Kidney (tissue), 13 donors: ENCODE measurements at regions not wholly inside any gene's neighbourhood (a gene's known extent, or its start where the extent isn't known, plus 50 kb on each side); places are given as distances from the start of the nearest gene placed in this dataset.

Source experiments
- DNase-seq, 5 donors: peaks; one replicate each; pipeline ENCODE4 v3.0.0-alpha.2; 2013 to 2020
- FAIRE-seq: peaks from 2 replicates; lab custom pipeline; 2012; peaks lifted over from hg19 to GRCh38; lab: Jason Lieb, UNC
- H3K27ac ChIP-seq, 2 donors: one replicate each; pipeline ENCODE4 v1.7.0; 2013; ENCODE audit warnings: low read depth in 2 of 2, low read length in 2 of 2, inconsistent platforms in 1 of 2
- H3K27me3 ChIP-seq: one replicate; pipeline ENCODE4 v1.7.1; 2013; ENCODE audit warnings: low read length, inconsistent platforms; ENCODE audit not compliant: control insufficient read depth, insufficient read depth
- H3K36me3 ChIP-seq, 3 donors: one replicate each; pipeline versions ENCODE4 v1.7.0 to v1.7.1; 2013; ENCODE audit warnings: low read length in 3 of 3, control low read depth in 1 of 3, inconsistent platforms in 1 of 3; ENCODE audit not compliant: insufficient read depth in 3 of 3, control insufficient read depth in 2 of 3
- H3K4me1 ChIP-seq, 3 donors: one replicate each; pipeline versions ENCODE4 v1.7.0 to v1.7.1; 2013; ENCODE audit warnings: low read length in 3 of 3, inconsistent platforms in 1 of 3, low read depth in 1 of 3; ENCODE audit not compliant: control insufficient read depth in 2 of 3, insufficient read depth in 2 of 3
- H3K4me3 ChIP-seq, 3 donors: one replicate each; pipeline versions ENCODE4 v1.7.0 to v1.8.1; 2013; ENCODE audit warnings: low read length in 3 of 3, control low read depth in 1 of 3, inconsistent platforms in 1 of 3
- H3K9ac ChIP-seq, 3 donors: one replicate each; pipeline versions ENCODE4 v1.7.0 to v1.7.1; 2013; ENCODE audit warnings: low read length in 3 of 3, control low read depth in 1 of 3, inconsistent platforms in 1 of 3
- H3K9me3 ChIP-seq, 3 donors: one replicate each; pipeline versions ENCODE4 v1.7.0 to v1.7.1; 2013; ENCODE audit warnings: low read length in 3 of 3, control low read depth in 1 of 3, inconsistent platforms in 1 of 3; ENCODE audit not compliant: control insufficient read depth in 2 of 3, insufficient read depth in 1 of 3
- intact Hi-C: fragments of 100-400 bp; cut with DNase I; formaldehyde crosslinking; loops from one replicate; pipeline ENCODE4 v1.11.1; 2022
- TF ChIP-seq, protein P1 (sequence below): IDR thresholded peaks from 3 replicates; pipeline ENCODE4 v1.5.1; 2012; ENCODE audit warnings: mild to moderate bottlenecking, moderate library complexity, borderline replicate concordance; ENCODE audit not compliant: insufficient read depth; ENCODE audit errors: extremely low read depth
- donor health status: control.
- donor health status: control.
- donor health status: control.
- donor health status: control.
- donor health status: control.
- donor health status: DM: yes; HTN: yes; CAD: no.
- donor health status: Normal renal cell carcinoma (clear cell type).

DNA sequence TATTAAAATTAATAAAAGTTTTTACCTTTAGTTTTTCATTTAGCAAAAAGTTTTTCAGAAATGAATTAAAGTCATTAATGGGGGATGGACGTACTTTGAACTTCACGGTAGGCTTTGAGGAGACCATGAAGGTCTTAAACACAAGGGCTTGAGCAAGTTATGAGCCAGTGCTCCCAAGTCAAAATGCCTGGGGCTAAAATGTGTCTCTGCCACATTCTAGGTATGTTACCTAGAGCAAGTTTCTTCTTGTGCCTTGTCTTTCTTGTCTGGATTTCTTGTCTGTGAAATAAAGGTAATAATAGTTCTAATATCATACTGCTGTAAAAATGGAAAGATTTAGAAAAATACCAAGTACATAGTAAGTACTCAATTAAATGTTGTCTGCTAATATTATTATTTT is 132.7 kb upstream of the USP15 start:
- Histone ChIP-seq H3K27me3 (no peaks in the 10 kb centered on the region), H3K9me3 (no peaks in the 10 kb centered on the region), H3K36me3 (no peaks in the 10 kb centered on the region), H3K4me3 (no peak overlapping the region), H3K9ac (no peak overlapping the region), H3K4me1 (no peaks in the 10 kb centered on the region), H3K27ac (no peak overlapping the region)
- FAIRE-seq (no peak), DNase-seq (no peak)
- intact Hi-C loops, result no loop called here
- TF ChIP-seq, protein P1, sequence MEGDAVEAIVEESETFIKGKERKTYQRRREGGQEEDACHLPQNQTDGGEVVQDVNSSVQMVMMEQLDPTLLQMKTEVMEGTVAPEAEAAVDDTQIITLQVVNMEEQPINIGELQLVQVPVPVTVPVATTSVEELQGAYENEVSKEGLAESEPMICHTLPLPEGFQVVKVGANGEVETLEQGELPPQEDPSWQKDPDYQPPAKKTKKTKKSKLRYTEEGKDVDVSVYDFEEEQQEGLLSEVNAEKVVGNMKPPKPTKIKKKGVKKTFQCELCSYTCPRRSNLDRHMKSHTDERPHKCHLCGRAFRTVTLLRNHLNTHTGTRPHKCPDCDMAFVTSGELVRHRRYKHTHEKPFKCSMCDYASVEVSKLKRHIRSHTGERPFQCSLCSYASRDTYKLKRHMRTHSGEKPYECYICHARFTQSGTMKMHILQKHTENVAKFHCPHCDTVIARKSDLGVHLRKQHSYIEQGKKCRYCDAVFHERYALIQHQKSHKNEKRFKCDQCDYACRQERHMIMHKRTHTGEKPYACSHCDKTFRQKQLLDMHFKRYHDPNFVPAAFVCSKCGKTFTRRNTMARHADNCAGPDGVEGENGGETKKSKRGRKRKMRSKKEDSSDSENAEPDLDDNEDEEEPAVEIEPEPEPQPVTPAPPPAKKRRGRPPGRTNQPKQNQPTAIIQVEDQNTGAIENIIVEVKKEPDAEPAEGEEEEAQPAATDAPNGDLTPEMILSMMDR, result no peak

DNA sequence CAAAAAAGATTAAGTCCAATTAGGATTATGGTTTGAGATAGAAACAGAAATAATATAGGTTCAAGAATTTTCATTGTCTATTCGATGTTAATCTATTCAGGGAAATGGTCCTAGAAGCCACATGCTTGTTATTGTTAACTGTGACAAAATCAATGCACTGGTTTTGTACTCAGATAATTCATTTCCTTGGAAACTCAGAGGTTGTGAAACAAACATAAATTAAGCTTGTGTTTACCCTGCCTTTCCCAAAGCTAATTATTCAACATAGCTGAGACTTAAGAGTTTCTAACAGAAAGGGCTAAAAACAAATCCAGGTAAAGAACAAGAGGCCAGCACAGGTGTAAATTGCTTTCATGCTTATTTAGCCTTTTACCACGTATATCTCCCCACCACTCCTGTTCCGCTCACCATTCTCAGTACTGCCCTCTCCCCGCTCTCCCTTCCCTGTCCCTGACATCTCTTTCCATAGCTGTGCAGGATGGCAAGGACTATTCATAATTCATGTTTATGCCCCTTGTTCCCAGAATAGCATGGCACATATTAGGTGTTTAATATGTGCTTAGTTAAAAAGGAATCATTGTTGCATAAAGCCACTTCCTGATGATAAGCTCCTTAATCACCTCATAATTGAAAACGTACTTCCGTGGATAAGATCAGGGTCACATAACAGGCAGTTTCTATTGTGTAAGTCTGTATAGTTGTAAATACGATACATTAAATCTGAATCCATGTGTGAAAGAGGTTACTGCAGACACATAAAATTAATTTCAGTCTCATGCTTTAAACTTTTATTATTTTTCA is 131.8 kb upstream of the USP15 start:
- DNase-seq (peak in 2 of 5 donors; percentile 5 to 18), FAIRE-seq (no peak)
- TF ChIP-seq, protein P1, result no peak
- no peak overlapping the region for H3K4me3 ChIP-seq
- intact Hi-C loops, result no loop called here
- H3K36me3 ChIP-seq, result no peaks in the 10 kb centered on the region
- no peak overlapping the region for H3K27ac ChIP-seq
- no peaks in the 10 kb centered on the region for H3K9me3 ChIP-seq
- no peak overlapping the region for H3K9ac ChIP-seq
- H3K4me1 ChIP-seq, result no peaks in the 10 kb centered on the region
- H3K27me3 ChIP-seq, result no peaks in the 10 kb centered on the region

DNA sequence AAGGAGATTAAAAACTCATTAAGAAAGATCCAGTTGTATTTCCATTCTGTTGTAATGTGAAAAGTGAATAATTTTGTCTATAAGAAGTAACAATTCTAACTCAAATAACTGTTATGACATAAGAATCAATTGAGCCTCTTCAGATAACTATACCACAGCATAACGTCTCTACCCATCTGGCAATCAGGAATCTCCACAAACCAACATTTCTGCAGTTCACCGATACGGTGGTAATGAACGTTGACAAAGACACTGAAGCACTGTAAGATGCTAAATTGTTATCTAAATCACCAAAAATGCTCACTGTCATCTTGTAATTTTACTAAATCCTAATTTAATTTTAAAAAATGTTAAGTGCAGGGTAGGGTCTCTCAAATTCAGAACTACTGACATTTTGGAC is 130.9 kb upstream of the USP15 start:
- H3K9me3 ChIP-seq, result no peaks in the 10 kb centered on the region
- no peak for FAIRE-seq
- H3K9ac ChIP-seq, result no peak overlapping the region
- no peaks in the 10 kb centered on the region for H3K36me3 ChIP-seq
- H3K27me3 ChIP-seq, result no peaks in the 10 kb centered on the region
- no peak overlapping the region for H3K4me3 ChIP-seq
- TF ChIP-seq, protein P1, result no peak
- no peak for DNase-seq
- no peaks in the 10 kb centered on the region for H3K4me1 ChIP-seq
- no peak overlapping the region for H3K27ac ChIP-seq
- intact Hi-C loops, result no loop called here
